WTC11 (cell line): ENCODE measurements at regions not wholly inside any gene's neighbourhood (a gene's known extent, or its start where the extent isn't known, plus 50 kb on each side); places are given as distances from the start of the nearest gene placed in this dataset.
"Not testable (repeated sequence)": the region's sequence is repeated elsewhere in the genome, so short reads cannot be mapped to it uniquely, and the experiment has no call there.

Source experiments
- ATAC-seq: fragments of 200-7000 bp; cut with Tn5 transposase; 2 replicates; pipeline ENCODE4 v1.10.0; 2021; ENCODE audit warnings: mild to moderate bottlenecking, moderate library complexity
- CTCF ChIA-PET: fragments of 300-600 bp; sonication (Branson Sonifier 250); formaldehyde crosslinking; loops from one replicate; lab custom pipeline; 2021; ENCODE audit warnings: antibody characterized with exemption; lab: Charles Lee
- POLR2A ChIA-PET: fragments of 350-600 bp; sonication (Branson Sonifier 250); formaldehyde crosslinking; loops from one replicate; lab custom pipeline; 2021; ENCODE audit warnings: antibody characterized with exemption; lab: Charles Lee
- DNase-seq: peaks from one replicate; pipeline ENCODE4 v3.0.0; 2021; ENCODE audit warnings: low spot score
- H3K27ac Mint-ChIP-seq: 2 replicates; pipeline ENCODE4 v1.8.0; 2021; ENCODE audit warnings: mixed read lengths
- H3K27me3 Mint-ChIP-seq: 2 replicates; pipeline ENCODE4 v1.8.0; 2021; ENCODE audit warnings: low read depth, mild to moderate bottlenecking, moderate library complexity, mixed read lengths
- H3K36me3 Mint-ChIP-seq: 2 replicates; pipeline ENCODE4 v1.8.0; 2021; ENCODE audit warnings: mixed read lengths
- H3K4me1 Mint-ChIP-seq: 2 replicates; pipeline ENCODE4 v1.8.0; 2022; ENCODE audit warnings: mixed read lengths
- H3K4me3 Mint-ChIP-seq: 2 replicates; pipeline ENCODE4 v1.8.0; 2021; ENCODE audit warnings: mild to moderate bottlenecking, moderate library complexity, mixed read lengths
- H3K9me3 Mint-ChIP-seq: 2 replicates; pipeline ENCODE4 v1.8.0; 2021; ENCODE audit warnings: mixed read lengths
- CBFB ChIP-seq: sonication (generic); formaldehyde crosslinking; IDR thresholded peaks from 2 replicates; pipeline ENCODE4 v1.8.1; 2022; ENCODE audit warnings: mild to moderate bottlenecking, low read depth, missing genetic modification reagents
- CREM ChIP-seq: sonication (generic); formaldehyde crosslinking; IDR thresholded peaks from 2 replicates; pipeline ENCODE4 v1.8.1; 2022; ENCODE audit warnings: mild to moderate bottlenecking, missing genetic modification reagents, moderate library complexity
- CTCF ChIP-seq: fragments of 200-600 bp; IDR thresholded peaks from 2 replicates; pipeline ENCODE4 v1.8.0; 2022; ENCODE audit warnings: antibody characterized with exemption
- ERG ChIP-seq: fragments of 250-450 bp; sonication (Bioruptor Pico); IDR thresholded peaks from 2 replicates; pipeline ENCODE4 v1.8.0; 2021; ENCODE audit warnings: mild to moderate bottlenecking
- HMGXB4 ChIP-seq: sonication (generic); formaldehyde crosslinking; IDR thresholded peaks from 2 replicates; pipeline ENCODE4 v1.8.1; 2023; ENCODE audit warnings: mild to moderate bottlenecking, moderate library complexity, missing genetic modification reagents
- NR2C2 ChIP-seq: sonication (generic); formaldehyde crosslinking; IDR thresholded peaks from 2 replicates; pipeline ENCODE4 v1.8.0; 2022; ENCODE audit warnings: mild to moderate bottlenecking, missing genetic modification reagents
- ZNF121 ChIP-seq: sonication (generic); formaldehyde crosslinking; IDR thresholded peaks from 2 replicates; pipeline ENCODE4 v1.8.0; 2023; ENCODE audit warnings: missing genetic modification reagents
- ZNF219 ChIP-seq: sonication (generic); formaldehyde crosslinking; IDR thresholded peaks from 2 replicates; pipeline ENCODE4 v1.8.0; 2023; ENCODE audit warnings: missing genetic modification reagents, mild to moderate bottlenecking, borderline replicate concordance
- ZNF512 ChIP-seq: sonication (generic); formaldehyde crosslinking; IDR thresholded peaks from 2 replicates; pipeline ENCODE4 v1.8.1; 2022; ENCODE audit warnings: missing genetic modification reagents, borderline replicate concordance

GRCh38 chr11:119584193-119585042 lies 144.6 kb downstream of the NECTIN1 start (continued):
- TF ChIP-seq ERG (no peak), HMGXB4 (CRISPR knock-in tag) (peak; percentile 36; the same call in 1 of the 2 replicates), ZNF121 (no peak)

GRCh38 chr11:119583585-119583984 lies 145.4 kb downstream of the NECTIN1 start:
- no peak overlapping the region for H3K27ac Mint-ChIP-seq
- H3K4me3 Mint-ChIP-seq: peak overlapping the region; percentile 75; the same call in 1 of the 2 replicates
- H3K4me1 Mint-ChIP-seq: peaks cover 16% of the 10 kb centered on the region
- H3K36me3 Mint-ChIP-seq: peaks cover 19% of the 10 kb centered on the region
- peaks cover 41% of the 10 kb centered on the region for H3K27me3 Mint-ChIP-seq
- DNase-seq (peak; percentile 31), ATAC-seq (no peak)
- ChIA-PET POLR2A (interaction anchor here (0.7 kb wide), 1 partner anchor 211 kb away, joined by 3 read pairs; no protein-coding TSS in a partner anchor), CTCF (interaction anchor here (1.0 to 8.7 kb wide), 7 partner anchors 10 to 92 kb away, joined by 3 to 71 read pairs (median 11); no protein-coding TSS in a partner anchor)
- 0 out of 2 replicates have a peak, but pooled peaks have one; percentile 23 for TF ChIP-seq CREM (CRISPR knock-in tag)
- TF ChIP-seq ZNF219 (CRISPR knock-in tag): no peak
- peak; percentile 29 for TF ChIP-seq CTCF
- no peak for TF ChIP-seq CBFB
- H3K9me3 Mint-ChIP-seq: peaks cover 26% of the 10 kb centered on the region

GRCh38 chr11:119581396-119581795 lies 147.6 kb downstream of the NECTIN1 start:
- Mint-ChIP-seq H3K9me3 (peaks cover 21% of the 10 kb centered on the region), H3K36me3 (peaks cover 15% of the 10 kb centered on the region), H3K27me3 (peaks cover 34% of the 10 kb centered on the region), H3K4me1 (peaks cover 16% of the 10 kb centered on the region)
- DNase-seq, H3K4me3 Mint-ChIP-seq, ATAC-seq, POLR2A ChIA-PET, H3K27ac Mint-ChIP-seq: not testable (repeated sequence)
- CTCF ChIA-PET: interaction anchor here (0.7 to 8.7 kb wide), 2 partner anchors 8 to 14 kb away, joined by 5 to 71 read pairs; no protein-coding TSS in a partner anchor

- peaks cover 21% of the 10 kb centered on the region for H3K9me3 Mint-ChIP-seq
- CTCF ChIA-PET: interaction anchor here (0.7 kb wide), 1 partner anchor 14 kb away, joined by 5 read pairs; no protein-coding TSS in a partner anchor
- peaks cover 15% of the 10 kb centered on the region for H3K36me3 Mint-ChIP-seq
- no peak for ATAC-seq
- DNase-seq: no peak
- peak; percentile 68; the same call in 1 of the 2 replicates for TF ChIP-seq ZNF512 (CRISPR knock-in tag)
- TF ChIP-seq NR2C2 (CRISPR knock-in tag): no peak
- POLR2A ChIA-PET: no interaction called here
- H3K27me3 Mint-ChIP-seq: peaks cover 28% of the 10 kb centered on the region
- H3K27ac Mint-ChIP-seq: no peak overlapping the region
- H3K4me3 Mint-ChIP-seq: no peak overlapping the region
- peaks cover 12% of the 10 kb centered on the region for H3K4me1 Mint-ChIP-seq
Measured at GRCh38 chr11:119580751-119581150, 148.2 kb downstream of the NECTIN1 start.
